Fibroblast of villous mesenchyme (primary cell): ENCODE measurements at regions not wholly inside any gene's neighbourhood (a gene's known extent, or its start where the extent isn't known, plus 50 kb on each side); places are given as distances from the start of the nearest gene placed in this dataset.

ENCODE experiments used
- DNase-seq: peaks from one replicate; pipeline ENCODE4 v3.0.0-alpha.2; 2010; ENCODE audit warnings: low read depth
- H3K4me3 ChIP-seq: 2 replicates; pipeline ENCODE4 v1.5.1; 2011; ENCODE audit warnings: low read depth, mild to moderate bottlenecking, low read length
- CTCF ChIP-seq: IDR thresholded peaks from 2 replicates; pipeline ENCODE4 v1.5.1; 2012; ENCODE audit warnings: low read depth, mild to moderate bottlenecking, low read length; ENCODE audit not compliant: insufficient read depth

GRCh38 chr9:87247097-87247496 lies 250.6 kb upstream of the DAPK1 start:
- no peak for DNase-seq
- H3K4me3 ChIP-seq: no peak overlapping the region
- TF ChIP-seq CTCF: no peak

GRCh38 chr9:87249029-87249428 lies 248.6 kb upstream of the DAPK1 start:
- no peak for TF ChIP-seq CTCF
- H3K4me3 ChIP-seq: no peak overlapping the region
- DNase-seq: no peak

GRCh38 chr9:87250205-87250604 lies 247.5 kb upstream of the DAPK1 start:
- no peak for DNase-seq
- no peak for TF ChIP-seq CTCF
- no peak overlapping the region for H3K4me3 ChIP-seq

GRCh38 chr9:87255431-87256155 lies 242.1 kb upstream of the DAPK1 start:
- TF ChIP-seq CTCF: no peak
- H3K4me3 ChIP-seq: no peak overlapping the region
- DNase-seq: no peak

- no peak for DNase-seq
- no peak overlapping the region for H3K4me3 ChIP-seq
- no peak for TF ChIP-seq CTCF
Measured at GRCh38 chr9:87256973-87257372, 240.7 kb upstream of the DAPK1 start.

GRCh38 chr9:87259543-87260518 lies 237.8 kb upstream of the DAPK1 start:
- DNase-seq: peak; percentile 20
- no peak overlapping the region for H3K4me3 ChIP-seq
- TF ChIP-seq CTCF: no peak
